H9 (cell line): ENCODE measurements at regions not wholly inside any gene's neighbourhood (a gene's known extent, or its start where the extent isn't known, plus 50 kb on each side); places are given as distances from the start of the nearest gene placed in this dataset.

Experiments used
- DNase-seq: peaks from one replicate; pipeline ENCODE4 v3.0.0-alpha.2; 2017
- H2AFZ ChIP-seq: one replicate; pipeline ENCODE4 v1.6.1; 2013; ENCODE audit warnings: mild to moderate bottlenecking, low read length, control low read depth, moderate library complexity
- H2AK5ac ChIP-seq: 2 replicates; pipeline ENCODE4 v1.6.1; 2013; ENCODE audit warnings: low read length, control low read depth, mixed read lengths; ENCODE audit not compliant: insufficient read length
- H2BK120ac ChIP-seq: one replicate; pipeline ENCODE4 v1.6.1; 2013; ENCODE audit warnings: low read depth, mild to moderate bottlenecking, low read length, control low read depth, inconsistent platforms; ENCODE audit not compliant: poor library complexity, severe bottlenecking
- H2BK12ac ChIP-seq: 2 replicates; pipeline ENCODE4 v1.6.1; 2013; ENCODE audit warnings: low read length, control low read depth, mixed read lengths, low read depth; ENCODE audit not compliant: insufficient read length
- H2BK15ac ChIP-seq: 2 replicates; pipeline ENCODE4 v1.6.1; 2013; ENCODE audit warnings: low read depth, low read length, control low read depth
- H2BK20ac ChIP-seq: one replicate; pipeline ENCODE4 v1.6.1; 2013; ENCODE audit warnings: low read depth, mild to moderate bottlenecking, low read length, control low read depth, inconsistent platforms; ENCODE audit not compliant: poor library complexity, severe bottlenecking
- H2BK5ac ChIP-seq: 2 replicates; pipeline ENCODE4 v1.6.1; 2013; ENCODE audit warnings: low read length, control low read depth, mixed read lengths; ENCODE audit not compliant: insufficient read length
- H3K14ac ChIP-seq: 2 replicates; pipeline ENCODE4 v1.6.1; 2013; ENCODE audit warnings: low read length, control low read depth; ENCODE audit not compliant: insufficient read depth
- H3K18ac ChIP-seq: 2 replicates; pipeline ENCODE4 v1.6.1; 2013; ENCODE audit warnings: low read depth, mild to moderate bottlenecking, mixed read lengths, low read length, control low read depth; ENCODE audit not compliant: insufficient read length
- H3K23ac ChIP-seq: 2 replicates; pipeline ENCODE4 v1.6.1; 2013; ENCODE audit warnings: low read length, control low read depth, mixed read lengths, low read depth; ENCODE audit not compliant: insufficient read length
- H3K23me2 ChIP-seq: 2 replicates; pipeline ENCODE4 v1.6.1; 2013; ENCODE audit warnings: low read depth, mild to moderate bottlenecking, mixed read lengths, low read length, control low read depth; ENCODE audit not compliant: insufficient read length, poor library complexity, severe bottlenecking
- H3K27ac ChIP-seq: 2 replicates; pipeline ENCODE4 v1.5.1; 2013; ENCODE audit warnings: low read length, control low read depth, mixed read lengths, low read depth; ENCODE audit not compliant: insufficient read length
- H3K27me3 ChIP-seq: 2 replicates; pipeline ENCODE4 v1.6.1; 2013; ENCODE audit warnings: low read length, control low read depth, inconsistent platforms; ENCODE audit not compliant: insufficient read depth
- H3K4ac ChIP-seq: 2 replicates; pipeline ENCODE4 v1.6.1; 2013; ENCODE audit warnings: low read depth, mild to moderate bottlenecking, control low read depth, inconsistent platforms, low read length, moderate library complexity
- H3K4me1 ChIP-seq: 2 replicates; pipeline ENCODE4 v1.6.1; 2013; ENCODE audit warnings: low read length, control low read depth, inconsistent platforms; ENCODE audit not compliant: insufficient read depth
- H3K4me2 ChIP-seq: 2 replicates; pipeline ENCODE4 v1.6.1; 2013; ENCODE audit warnings: low read length, control low read depth, mixed read lengths; ENCODE audit not compliant: insufficient read length, insufficient read depth
- H3K56ac ChIP-seq: 2 replicates; pipeline ENCODE4 v1.6.1; 2013; ENCODE audit warnings: low read depth, mild to moderate bottlenecking, mixed read lengths, low read length, control low read depth; ENCODE audit not compliant: insufficient read length
- H3K79me1 ChIP-seq: 2 replicates; pipeline ENCODE4 v1.6.1; 2013; ENCODE audit warnings: low read depth, mild to moderate bottlenecking, moderate library complexity, low read length, control low read depth, inconsistent platforms; ENCODE audit not compliant: insufficient read depth, poor library complexity, severe bottlenecking
- H3K79me2 ChIP-seq: 2 replicates; pipeline ENCODE4 v1.6.1; 2013; ENCODE audit warnings: low read length, control low read depth, inconsistent platforms; ENCODE audit not compliant: insufficient read depth
- H3K9ac ChIP-seq: 2 replicates; pipeline ENCODE4 v1.6.1; 2013; ENCODE audit warnings: low read length, control low read depth, mixed read lengths; ENCODE audit not compliant: insufficient read length; ENCODE audit errors: extremely low read depth
- H3K9me3 ChIP-seq: one replicate; pipeline ENCODE4 v1.6.1; 2013; ENCODE audit warnings: low read depth, low read length, inconsistent platforms; ENCODE audit not compliant: control insufficient read depth
- H3T11ph ChIP-seq: one replicate; pipeline ENCODE4 v1.6.1; 2013; ENCODE audit warnings: mild to moderate bottlenecking, low read length, control low read depth, inconsistent platforms
- H4K20me1 ChIP-seq: one replicate; pipeline ENCODE4 v1.6.1; 2013; ENCODE audit not compliant: control insufficient read depth, insufficient read length, insufficient read depth
- H4K5ac ChIP-seq: 2 replicates; pipeline ENCODE4 v1.6.1; 2013; ENCODE audit warnings: low read depth, mild to moderate bottlenecking, mixed read lengths, low read length, control low read depth; ENCODE audit not compliant: insufficient read length
- H4K8ac ChIP-seq: replicated peaks from 2 replicates; pipeline ENCODE4 v1.6.1; 2013; ENCODE audit warnings: low read length, control low read depth, mixed read lengths, low read depth; ENCODE audit not compliant: insufficient read length
- H4K91ac ChIP-seq: 2 replicates; pipeline ENCODE4 v1.6.1; 2013; ENCODE audit warnings: low read depth, mild to moderate bottlenecking, moderate library complexity, mixed read lengths, low read length, control low read depth; ENCODE audit not compliant: insufficient read length
- H3K27ac Mint-ChIP-seq, 3 experiments: 2 replicates in 2 of 3; 3 replicates in 1 of 3; pipeline ENCODE4 v1.8.0; 2020 to 2021; ENCODE audit warnings: mixed read lengths in 3 of 3, mild to moderate bottlenecking in 1 of 3, moderate library complexity in 1 of 3
- H3K27me3 Mint-ChIP-seq: 2 replicates; pipeline ENCODE4 v1.8.0; 2021; ENCODE audit warnings: low read depth, mild to moderate bottlenecking, moderate library complexity, mixed read lengths
- H3K36me3 Mint-ChIP-seq, 3 experiments: 2 replicates in 2 of 3; 3 replicates in 1 of 3; pipeline ENCODE4 v1.8.0; 2020 to 2021; ENCODE audit warnings: low read depth in 3 of 3, mixed read lengths in 3 of 3; ENCODE audit not compliant: insufficient read depth in 1 of 3
- H3K4me1 Mint-ChIP-seq, 2 experiments: 2 replicates each; pipeline ENCODE4 v1.8.0; 2020; ENCODE audit warnings: mixed read lengths in 2 of 2
- H3K4me3 Mint-ChIP-seq, 2 experiments: 2 replicates in 1 of 2; 3 replicates in 1 of 2; pipeline ENCODE4 v1.8.0; 2020 to 2021; ENCODE audit warnings: mild to moderate bottlenecking in 2 of 2, mixed read lengths in 2 of 2, moderate library complexity in 1 of 2
- H3K9me3 Mint-ChIP-seq, 2 experiments: 2 replicates in 1 of 2; 3 replicates in 1 of 2; pipeline ENCODE4 v1.8.0; 2020; ENCODE audit warnings: mild to moderate bottlenecking in 2 of 2, mixed read lengths in 2 of 2, moderate library complexity in 1 of 2
- CTCF ChIP-seq: fragments of 200-600 bp; sonication (generic); conservative IDR thresholded peaks from 3 replicates; pipeline ENCODE4 v1.8.0; 2021; ENCODE audit warnings: antibody characterized with exemption, mild to moderate bottlenecking
- WGBS: extraction: QIAGEN DNeasy Blood & Tissue Kit; methylation state at CpG from one replicate; pipeline ENCODE4 v1.1.7; 2013; ENCODE audit warnings: missing lambda C conversion rate, low lambda C conversion rate, mixed read lengths; ENCODE audit not compliant: insufficient read length; ENCODE audit errors: extremely low coverage; 5-methylcytosine and 5-hydroxymethylcytosine counted together

GRCh38 chr3:187464682-187465081, 96.5 kb downstream of the RTP4 start:
- Histone ChIP-seq H4K91ac (no peak overlapping the region), H3K9me3 (no peaks in the 10 kb centered on the region), H2BK15ac (no peak overlapping the region), H3K14ac (no peak overlapping the region), H3K18ac (no peak overlapping the region), H2BK120ac (no peak overlapping the region), H3T11ph (no peak overlapping the region), H3K4ac (no peak overlapping the region; the same call in 1 of the 2 replicates), H4K8ac (no peak overlapping the region), H3K27ac (peak overlapping the region; percentile 52), H4K5ac (no peak overlapping the region), H3K4me1 (no peaks in the 10 kb centered on the region; the same call in 1 of the 2 replicates), H2BK12ac (no peak overlapping the region), H2AFZ (no peak overlapping the region), H3K4me2 (no peak overlapping the region), H3K27me3 (no peaks in the 10 kb centered on the region), H2AK5ac (no peak overlapping the region), H2BK20ac (no peak overlapping the region), H3K23ac (no peak overlapping the region), H3K79me1 (no peaks in the 10 kb centered on the region), H4K20me1 (no peaks in the 10 kb centered on the region), H3K79me2 (no peaks in the 10 kb centered on the region), H2BK5ac (no peak overlapping the region), H3K56ac (no peak overlapping the region), H3K9ac (no peak overlapping the region), H3K23me2 (no peaks in the 10 kb centered on the region)
- DNase-seq, result no peak
- TF ChIP-seq CTCF, result no peak
- Mint-ChIP-seq H3K9me3 (peaks cover 11 to 13% of the 10 kb centered on the region in 2 experiments; a peak in 4 of 5 replicates), H3K36me3 (peaks cover 13 to 18% (median 14%) of the 10 kb centered on the region in 3 experiments; a peak in 6 of 7 replicates), H3K27ac (peak overlapping the region in 2 of 3 experiments; percentile 50 to 99; a peak in 1 of 7 replicates), H3K4me1 (peaks cover 28 to 34% of the 10 kb centered on the region in 2 experiments), H3K27me3 (peaks cover 1% of the 10 kb centered on the region; the same call in 1 of the 2 replicates), H3K4me3 (no peak overlapping the region)
- WGBS, result no CpG with 5 or more reads among the region's 4 CpGs
